Kidney (tissue), 13 donors: ENCODE measurements at regions not wholly inside any gene's neighbourhood (a gene's known extent, or its start where the extent isn't known, plus 50 kb on each side); places are given as distances from the start of the nearest gene placed in this dataset.

ENCODE experiments used
- DNase-seq, 5 donors: peaks; one replicate each; pipeline ENCODE4 v3.0.0-alpha.2; 2013 to 2020
- FAIRE-seq: peaks from 2 replicates; lab custom pipeline; 2012; peaks lifted over from hg19 to GRCh38; lab: Jason Lieb, UNC
- H3K27ac ChIP-seq, 2 donors: one replicate each; pipeline ENCODE4 v1.7.0; 2013; ENCODE audit warnings: low read depth in 2 of 2, low read length in 2 of 2, inconsistent platforms in 1 of 2
- H3K27me3 ChIP-seq: one replicate; pipeline ENCODE4 v1.7.1; 2013; ENCODE audit warnings: low read length, inconsistent platforms; ENCODE audit not compliant: control insufficient read depth, insufficient read depth
- H3K36me3 ChIP-seq, 3 donors: one replicate each; pipeline versions ENCODE4 v1.7.0 to v1.7.1; 2013; ENCODE audit warnings: low read length in 3 of 3, control low read depth in 1 of 3, inconsistent platforms in 1 of 3; ENCODE audit not compliant: insufficient read depth in 3 of 3, control insufficient read depth in 2 of 3
- H3K4me1 ChIP-seq, 3 donors: one replicate each; pipeline versions ENCODE4 v1.7.0 to v1.7.1; 2013; ENCODE audit warnings: low read length in 3 of 3, inconsistent platforms in 1 of 3, low read depth in 1 of 3; ENCODE audit not compliant: control insufficient read depth in 2 of 3, insufficient read depth in 2 of 3
- H3K4me3 ChIP-seq, 3 donors: one replicate each; pipeline versions ENCODE4 v1.7.0 to v1.8.1; 2013; ENCODE audit warnings: low read length in 3 of 3, control low read depth in 1 of 3, inconsistent platforms in 1 of 3
- H3K9ac ChIP-seq, 3 donors: one replicate each; pipeline versions ENCODE4 v1.7.0 to v1.7.1; 2013; ENCODE audit warnings: low read length in 3 of 3, control low read depth in 1 of 3, inconsistent platforms in 1 of 3
- H3K9me3 ChIP-seq, 3 donors: one replicate each; pipeline versions ENCODE4 v1.7.0 to v1.7.1; 2013; ENCODE audit warnings: low read length in 3 of 3, control low read depth in 1 of 3, inconsistent platforms in 1 of 3; ENCODE audit not compliant: control insufficient read depth in 2 of 3, insufficient read depth in 1 of 3
- CTCF ChIP-seq: IDR thresholded peaks from 3 replicates; pipeline ENCODE4 v1.5.1; 2012; ENCODE audit warnings: mild to moderate bottlenecking, moderate library complexity, borderline replicate concordance; ENCODE audit not compliant: insufficient read depth; ENCODE audit errors: extremely low read depth
- intact Hi-C: fragments of 100-400 bp; cut with DNase I; formaldehyde crosslinking; loops from one replicate; pipeline ENCODE4 v1.11.1; 2022
- donor health status: control.
- donor health status: control.
- donor health status: control.
- donor health status: control.
- donor health status: control.
- donor health status: DM: yes; HTN: yes; CAD: no.
- donor health status: Normal renal cell carcinoma (clear cell type).

- DNase-seq (no peak), FAIRE-seq (no peak)
- Histone ChIP-seq H3K9ac (no peak overlapping the region), H3K9me3 (peaks cover 0 to 10% (median 0%) of the 10 kb centered on the region in 3 donors), H3K27ac (no peak overlapping the region), H3K36me3 (no peaks in the 10 kb centered on the region), H3K27me3 (no peaks in the 10 kb centered on the region), H3K4me3 (no peak overlapping the region), H3K4me1 (no peaks in the 10 kb centered on the region)
- TF ChIP-seq CTCF, result no peak
- intact Hi-C loops, result no loop called here
Observed at GRCh38 chr11:122487669-122488068, 167.9 kb upstream of the UBASH3B start.

- TF ChIP-seq CTCF, result no peak
- no peak for FAIRE-seq
- Histone ChIP-seq H3K9me3 (peaks cover 0 to 14% (median 0%) of the 10 kb centered on the region in 3 donors), H3K9ac (no peak overlapping the region), H3K27ac (no peak overlapping the region), H3K36me3 (no peaks in the 10 kb centered on the region), H3K27me3 (no peaks in the 10 kb centered on the region), H3K4me3 (no peak overlapping the region), H3K4me1 (no peaks in the 10 kb centered on the region)
- intact Hi-C loops, result no loop called here
- DNase-seq, result no peak
Observed at GRCh38 chr11:122486793-122487495, 168.6 kb upstream of the UBASH3B start.

GRCh38 chr11:122478986-122479385, 176.5 kb upstream of the UBASH3B start:
- Histone ChIP-seq H3K9ac (no peak overlapping the region), H3K27me3 (no peaks in the 10 kb centered on the region), H3K4me3 (no peak overlapping the region), H3K36me3 (no peaks in the 10 kb centered on the region), H3K27ac (no peak overlapping the region), H3K9me3 (peaks cover 0 to 14% (median 0%) of the 10 kb centered on the region in 3 donors), H3K4me1 (no peaks in the 10 kb centered on the region)
- intact Hi-C loops, result no loop called here
- DNase-seq (no peak), FAIRE-seq (no peak)
- TF ChIP-seq CTCF, result no peak
